ENCODE measurements at regions not wholly inside any gene's neighbourhood (a gene's known extent, or its start where the extent isn't known, plus 50 kb on each side); places are given as distances from the start of the nearest gene placed in this dataset.

DNA sequence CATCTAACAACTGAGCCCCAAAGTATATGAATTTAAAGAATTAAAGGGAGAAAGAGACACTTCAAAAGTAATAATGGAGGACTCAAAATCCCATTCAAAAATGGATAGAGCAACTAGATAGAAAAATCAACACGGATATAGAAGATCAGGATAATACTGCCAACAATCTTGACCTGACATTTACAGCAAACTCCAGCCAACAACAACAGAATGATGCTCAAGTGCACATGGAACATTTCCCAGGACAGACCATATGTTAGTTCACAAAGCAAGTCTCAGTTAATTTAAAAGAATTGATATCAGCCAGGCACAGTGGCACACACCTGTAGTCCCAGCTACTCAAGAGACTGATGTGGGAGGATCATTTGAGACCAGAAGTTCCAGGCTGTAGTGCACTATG lies 72.0 kb upstream of the SMARCAD1 start:
- intact Hi-C loops (cut with micrococcal nuclease): no loop called here
- ChIA-PET CTCF (no interaction called here), POLR2A (no interaction called here)

More for the DNA sequence above, 72.0 kb upstream of the SMARCAD1 start:
- Histone ChIP-seq H3K4me2 (ENCODE audit: low read length) (no peak overlapping the region), H3K9me2 (ENCODE audit: insufficient read depth) (no peaks in the 10 kb centered on the region), H3K9ac (ENCODE audit: low read length) (no peak overlapping the region), H3K79me2 (ENCODE audit: insufficient read depth, low read length) (no peaks in the 10 kb centered on the region), H3K9me3 (ENCODE audit: control insufficient read depth in 1 of 2, insufficient read depth in 1 of 2, low read depth in 1 of 2, low read length in 2 of 2) (no peaks in the 10 kb centered on the region), H2AFZ (ENCODE audit: low read depth, low read length, poor library complexity, severe bottlenecking) (peak overlapping the region; percentile 74), H3K27ac (ENCODE audit: low read depth, low read length) (no peak overlapping the region), H3K27me3 (ENCODE audit: insufficient read depth, low read length) (no peaks in the 10 kb centered on the region), H3K4me1 (ENCODE audit: control insufficient read depth in 1 of 2, insufficient read depth in 2 of 2, low read length in 2 of 2) (no peaks in the 10 kb centered on the region), H3K36me3 (ENCODE audit: control insufficient read depth in 1 of 2, insufficient read depth in 2 of 2, low read length in 2 of 2) (no peaks in the 10 kb centered on the region), H4K20me1 (ENCODE audit: insufficient read depth) (no peaks in the 10 kb centered on the region), H3K4me3 (replicated peaks in 1 of 2; ENCODE audit: low read depth in 1 of 2, low read length in 2 of 2) (no peak overlapping the region)
- no peak for TF ChIP-seq YY1 (IDR thresholded peaks at IDR 0.05; ENCODE audit: extremely low read depth, insufficient replicate concordance, low read depth, low read length)
- no peak for TF ChIP-seq SIN3A (IDR thresholded peaks at IDR 0.05; ENCODE audit: low read depth)
- no peak for TF ChIP-seq FOSL1 (IDR thresholded peaks at IDR 0.05; ENCODE audit: low read depth)
- TF ChIP-seq SRF (IDR thresholded peaks at IDR 0.05; ENCODE audit: low read depth): no peak
- no peak for TF ChIP-seq TCF7L2 (IDR thresholded peaks at IDR 0.05; ENCODE audit: borderline replicate concordance, extremely low read depth, insufficient read depth, insufficient read length)
- no peak for TF ChIP-seq ZFX (IDR thresholded peaks at IDR 0.05)
- no peak for TF ChIP-seq EGR1 (IDR thresholded peaks at IDR 0.05; ENCODE audit: low read depth)
- no peak for TF ChIP-seq POLR2A (IDR thresholded peaks at IDR 0.05; ENCODE audit: borderline replicate concordance, extremely low read depth, insufficient read depth, insufficient read length)
- no peak for TF ChIP-seq RAD21 (IDR thresholded peaks at IDR 0.05; ENCODE audit: low read depth)
- TF ChIP-seq, protein P1, sequence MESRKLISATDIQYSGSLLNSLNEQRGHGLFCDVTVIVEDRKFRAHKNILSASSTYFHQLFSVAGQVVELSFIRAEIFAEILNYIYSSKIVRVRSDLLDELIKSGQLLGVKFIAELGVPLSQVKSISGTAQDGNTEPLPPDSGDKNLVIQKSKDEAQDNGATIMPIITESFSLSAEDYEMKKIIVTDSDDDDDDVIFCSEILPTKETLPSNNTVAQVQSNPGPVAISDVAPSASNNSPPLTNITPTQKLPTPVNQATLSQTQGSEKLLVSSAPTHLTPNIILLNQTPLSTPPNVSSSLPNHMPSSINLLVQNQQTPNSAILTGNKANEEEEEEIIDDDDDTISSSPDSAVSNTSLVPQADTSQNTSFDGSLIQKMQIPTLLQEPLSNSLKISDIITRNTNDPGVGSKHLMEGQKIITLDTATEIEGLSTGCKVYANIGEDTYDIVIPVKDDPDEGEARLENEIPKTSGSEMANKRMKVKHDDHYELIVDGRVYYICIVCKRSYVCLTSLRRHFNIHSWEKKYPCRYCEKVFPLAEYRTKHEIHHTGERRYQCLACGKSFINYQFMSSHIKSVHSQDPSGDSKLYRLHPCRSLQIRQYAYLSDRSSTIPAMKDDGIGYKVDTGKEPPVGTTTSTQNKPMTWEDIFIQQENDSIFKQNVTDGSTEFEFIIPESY (IDR thresholded peaks at IDR 0.05; ENCODE audit: extremely low read depth, insufficient replicate concordance, low read length): no peak
- no peak for TF ChIP-seq CEBPB (IDR thresholded peaks at IDR 0.05; ENCODE audit: low read depth)
- no peak for TF ChIP-seq SP1 (IDR thresholded peaks at IDR 0.05; ENCODE audit: low read depth)
- TF ChIP-seq, protein P2, sequence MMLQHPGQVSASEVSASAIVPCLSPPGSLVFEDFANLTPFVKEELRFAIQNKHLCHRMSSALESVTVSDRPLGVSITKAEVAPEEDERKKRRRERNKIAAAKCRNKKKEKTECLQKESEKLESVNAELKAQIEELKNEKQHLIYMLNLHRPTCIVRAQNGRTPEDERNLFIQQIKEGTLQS (IDR thresholded peaks at IDR 0.05): no peak
- no peak for TF ChIP-seq POLR2AphosphoS5 (IDR thresholded peaks at IDR 0.05; ENCODE audit: low read depth, low read length)
- TF ChIP-seq ZNF274 (IDR thresholded peaks at IDR 0.05; ENCODE audit: low read depth, low read length): no peak
- no peak for TF ChIP-seq JUND (IDR thresholded peaks at IDR 0.05)
- TF ChIP-seq, protein P3, sequence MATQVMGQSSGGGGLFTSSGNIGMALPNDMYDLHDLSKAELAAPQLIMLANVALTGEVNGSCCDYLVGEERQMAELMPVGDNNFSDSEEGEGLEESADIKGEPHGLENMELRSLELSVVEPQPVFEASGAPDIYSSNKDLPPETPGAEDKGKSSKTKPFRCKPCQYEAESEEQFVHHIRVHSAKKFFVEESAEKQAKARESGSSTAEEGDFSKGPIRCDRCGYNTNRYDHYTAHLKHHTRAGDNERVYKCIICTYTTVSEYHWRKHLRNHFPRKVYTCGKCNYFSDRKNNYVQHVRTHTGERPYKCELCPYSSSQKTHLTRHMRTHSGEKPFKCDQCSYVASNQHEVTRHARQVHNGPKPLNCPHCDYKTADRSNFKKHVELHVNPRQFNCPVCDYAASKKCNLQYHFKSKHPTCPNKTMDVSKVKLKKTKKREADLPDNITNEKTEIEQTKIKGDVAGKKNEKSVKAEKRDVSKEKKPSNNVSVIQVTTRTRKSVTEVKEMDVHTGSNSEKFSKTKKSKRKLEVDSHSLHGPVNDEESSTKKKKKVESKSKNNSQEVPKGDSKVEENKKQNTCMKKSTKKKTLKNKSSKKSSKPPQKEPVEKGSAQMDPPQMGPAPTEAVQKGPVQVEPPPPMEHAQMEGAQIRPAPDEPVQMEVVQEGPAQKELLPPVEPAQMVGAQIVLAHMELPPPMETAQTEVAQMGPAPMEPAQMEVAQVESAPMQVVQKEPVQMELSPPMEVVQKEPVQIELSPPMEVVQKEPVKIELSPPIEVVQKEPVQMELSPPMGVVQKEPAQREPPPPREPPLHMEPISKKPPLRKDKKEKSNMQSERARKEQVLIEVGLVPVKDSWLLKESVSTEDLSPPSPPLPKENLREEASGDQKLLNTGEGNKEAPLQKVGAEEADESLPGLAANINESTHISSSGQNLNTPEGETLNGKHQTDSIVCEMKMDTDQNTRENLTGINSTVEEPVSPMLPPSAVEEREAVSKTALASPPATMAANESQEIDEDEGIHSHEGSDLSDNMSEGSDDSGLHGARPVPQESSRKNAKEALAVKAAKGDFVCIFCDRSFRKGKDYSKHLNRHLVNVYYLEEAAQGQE (IDR thresholded peaks at IDR 0.05; ENCODE audit: low read depth): no peak
- TF ChIP-seq ELF1 (IDR thresholded peaks at IDR 0.05; ENCODE audit: borderline replicate concordance, low read depth): no peak
- TF ChIP-seq, protein P4, sequence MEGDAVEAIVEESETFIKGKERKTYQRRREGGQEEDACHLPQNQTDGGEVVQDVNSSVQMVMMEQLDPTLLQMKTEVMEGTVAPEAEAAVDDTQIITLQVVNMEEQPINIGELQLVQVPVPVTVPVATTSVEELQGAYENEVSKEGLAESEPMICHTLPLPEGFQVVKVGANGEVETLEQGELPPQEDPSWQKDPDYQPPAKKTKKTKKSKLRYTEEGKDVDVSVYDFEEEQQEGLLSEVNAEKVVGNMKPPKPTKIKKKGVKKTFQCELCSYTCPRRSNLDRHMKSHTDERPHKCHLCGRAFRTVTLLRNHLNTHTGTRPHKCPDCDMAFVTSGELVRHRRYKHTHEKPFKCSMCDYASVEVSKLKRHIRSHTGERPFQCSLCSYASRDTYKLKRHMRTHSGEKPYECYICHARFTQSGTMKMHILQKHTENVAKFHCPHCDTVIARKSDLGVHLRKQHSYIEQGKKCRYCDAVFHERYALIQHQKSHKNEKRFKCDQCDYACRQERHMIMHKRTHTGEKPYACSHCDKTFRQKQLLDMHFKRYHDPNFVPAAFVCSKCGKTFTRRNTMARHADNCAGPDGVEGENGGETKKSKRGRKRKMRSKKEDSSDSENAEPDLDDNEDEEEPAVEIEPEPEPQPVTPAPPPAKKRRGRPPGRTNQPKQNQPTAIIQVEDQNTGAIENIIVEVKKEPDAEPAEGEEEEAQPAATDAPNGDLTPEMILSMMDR (IDR thresholded peaks at IDR 0.05 in 2 of 3, conservative IDR thresholded peaks at IDR 0.05 in 1 of 3; ENCODE audit: borderline replicate concordance in 1 of 3, insufficient read depth in 1 of 3, low read depth in 2 of 3, low read length in 2 of 3): no peak
- TF ChIP-seq, protein P5, sequence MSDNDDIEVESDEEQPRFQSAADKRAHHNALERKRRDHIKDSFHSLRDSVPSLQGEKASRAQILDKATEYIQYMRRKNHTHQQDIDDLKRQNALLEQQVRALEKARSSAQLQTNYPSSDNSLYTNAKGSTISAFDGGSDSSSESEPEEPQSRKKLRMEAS (IDR thresholded peaks at IDR 0.05): no peak
- ATAC-seq (no peak), DNase-seq (ENCODE audit: low read depth, low spot score) (no peak)
- RAD21 ChIA-PET (ENCODE audit: low non-redundant PET in 1 of 2, low total read pairs in 2 of 2, uncharacterized antibody in 2 of 2, unreplicated experiment in 2 of 2): no interaction called here
- no TSS peak for BruUV-seq (replicated peaks)

All from HCT116 (cell line).